KMS-11 (cell line): ENCODE measurements at regions not wholly inside any gene's neighbourhood (a gene's known extent, or its start where the extent isn't known, plus 50 kb on each side); places are given as distances from the start of the nearest gene placed in this dataset.

Experiments
- H2AFZ ChIP-seq: fragments of 200-600 bp; sonication (generic); 2 replicates; pipeline ENCODE4 v1.6.1; 2016; ENCODE audit warnings: antibody characterized with exemption, mixed run types, low read depth
- H3K27ac ChIP-seq: fragments of 200-600 bp; sonication (generic); 2 replicates; pipeline ENCODE4 v1.6.1; 2016; ENCODE audit warnings: mild to moderate bottlenecking, mixed run types
- H3K27me3 ChIP-seq: fragments of 200-600 bp; sonication (generic); 2 replicates; pipeline ENCODE4 v1.6.1; 2017; ENCODE audit warnings: mild to moderate bottlenecking, low read depth, mixed run types, moderate library complexity; ENCODE audit not compliant: insufficient read depth
- H3K36me3 ChIP-seq: fragments of 200-600 bp; sonication (generic); 2 replicates; pipeline ENCODE4 v1.6.1; 2017; ENCODE audit warnings: mild to moderate bottlenecking, mixed run types; ENCODE audit not compliant: insufficient read depth
- H3K4me1 ChIP-seq: fragments of 200-600 bp; sonication (generic); 2 replicates; pipeline ENCODE4 v1.6.1; 2016; ENCODE audit warnings: mild to moderate bottlenecking, low read depth, mixed run types; ENCODE audit not compliant: poor library complexity, severe bottlenecking
- H3K4me2 ChIP-seq: fragments of 200-600 bp; sonication (generic); 2 replicates; pipeline ENCODE4 v1.7.0; 2016; ENCODE audit warnings: mild to moderate bottlenecking, mixed run types
- H3K4me3 ChIP-seq: fragments of 200-600 bp; sonication (generic); IDR thresholded peaks from 2 replicates; pipeline ENCODE4 v1.6.1; 2017; ENCODE audit warnings: low read depth, low read length, mixed read lengths; ENCODE audit not compliant: insufficient read depth
- H3K79me2 ChIP-seq: fragments of 200-600 bp; sonication (generic); 2 replicates; pipeline ENCODE4 v1.6.1; 2016; ENCODE audit warnings: low read depth, mixed run types; ENCODE audit not compliant: insufficient read depth
- H3K9ac ChIP-seq: fragments of 200-600 bp; sonication (generic); 2 replicates; pipeline ENCODE4 v1.6.1; 2016; ENCODE audit warnings: mild to moderate bottlenecking, mixed run types
- H4K20me1 ChIP-seq: fragments of 200-600 bp; sonication (generic); 2 replicates; pipeline ENCODE4 v1.6.1; 2016; ENCODE audit warnings: mild to moderate bottlenecking, mixed run types; ENCODE audit not compliant: insufficient read depth
- CTCF ChIP-seq: fragments of 200-600 bp; sonication (generic); conservative IDR thresholded peaks from 2 replicates; pipeline ENCODE4 v1.6.1; 2017; ENCODE audit warnings: low read depth, mild to moderate bottlenecking, antibody characterized with exemption, low read length, moderate library complexity, mixed read lengths

- Histone ChIP-seq H3K36me3 (no peaks in the 10 kb centered on the region), H3K4me1 (no peaks in the 10 kb centered on the region), H3K4me3 (no peak overlapping the region), H3K4me2 (no peak overlapping the region), H3K79me2 (no peaks in the 10 kb centered on the region), H3K27me3 (no peaks in the 10 kb centered on the region), H4K20me1 (no peaks in the 10 kb centered on the region), H3K27ac (no peak overlapping the region), H3K9ac (no peak overlapping the region), H2AFZ (no peak overlapping the region)
- TF ChIP-seq CTCF: no peak
Measured at GRCh38 chr6:140438346-140438735, 1063.9 kb upstream of the CITED2 start.

GRCh38 chr6:140437619-140438345 lies 1063.3 kb upstream of the CITED2 start:
- H3K27ac ChIP-seq: no peak overlapping the region
- no peak for TF ChIP-seq CTCF

GRCh38 chr6:140436023-140436811 lies 1061.8 kb upstream of the CITED2 start:
- no peak overlapping the region for H3K27ac ChIP-seq
- no peaks in the 10 kb centered on the region for H4K20me1 ChIP-seq
- H3K4me3 ChIP-seq: no peak overlapping the region
- H3K27me3 ChIP-seq: no peaks in the 10 kb centered on the region
- no peak overlapping the region for H3K4me2 ChIP-seq
- no peaks in the 10 kb centered on the region for H3K4me1 ChIP-seq
- no peak for TF ChIP-seq CTCF
- H2AFZ ChIP-seq: no peak overlapping the region
- H3K36me3 ChIP-seq: no peaks in the 10 kb centered on the region
- H3K9ac ChIP-seq: no peak overlapping the region
- H3K79me2 ChIP-seq: no peaks in the 10 kb centered on the region

More at GRCh38 chr6:140437619-140438345, 1063.3 kb upstream of the CITED2 start:
- Histone ChIP-seq H3K4me1 (no peaks in the 10 kb centered on the region), H3K79me2 (no peaks in the 10 kb centered on the region), H3K4me2 (no peak overlapping the region), H3K36me3 (no peaks in the 10 kb centered on the region), H3K9ac (no peak overlapping the region), H2AFZ (no peak overlapping the region), H4K20me1 (no peaks in the 10 kb centered on the region), H3K4me3 (no peak overlapping the region), H3K27me3 (no peaks in the 10 kb centered on the region)

- Histone ChIP-seq H3K4me2 (no peak overlapping the region), H3K4me1 (no peaks in the 10 kb centered on the region), H3K27me3 (no peaks in the 10 kb centered on the region), H4K20me1 (no peaks in the 10 kb centered on the region), H3K79me2 (no peaks in the 10 kb centered on the region), H3K9ac (no peak overlapping the region), H2AFZ (no peak overlapping the region), H3K27ac (no peak overlapping the region), H3K4me3 (no peak overlapping the region), H3K36me3 (no peaks in the 10 kb centered on the region)
- TF ChIP-seq CTCF: no peak
Measured at GRCh38 chr6:140434761-140435160, 1060.3 kb upstream of the CITED2 start.
